Panc1 (cell line): ENCODE measurements at regions not wholly inside any gene's neighbourhood (a gene's known extent, or its start where the extent isn't known, plus 50 kb on each side); places are given as distances from the start of the nearest gene placed in this dataset.

Source experiments
- ATAC-seq: fragments of 200-7000 bp; cut with Tn5 transposase; 2 replicates; pipeline ENCODE4 v1.9.1; 2020; ENCODE audit warnings: mild to moderate bottlenecking, moderate library complexity
- BruUV-seq: library from RNA; stranded (reverse); fragments of 400-500 nt; replicated peaks from 2 replicates; lab custom pipeline; 2021; lab: Mats Ljungman, UMichigan
- CTCF ChIA-PET: fragments of 300-600 bp; sonication (Branson Sonifier 250); formaldehyde crosslinking; loops from one replicate; lab custom pipeline; 2022; ENCODE audit warnings: antibody characterized with exemption; lab: Charles Lee
- POLR2A ChIA-PET: fragments of 300-600 bp; sonication (Branson Sonifier 250); formaldehyde crosslinking; loops from one replicate; lab custom pipeline; 2022; ENCODE audit warnings: antibody characterized with exemption; lab: Charles Lee
- DNase-seq: peaks from one replicate; pipeline ENCODE4 v3.0.0-alpha.2; 2010; ENCODE audit warnings: low read depth, low spot score
- H3K27ac ChIP-seq: 2 replicates; pipeline ENCODE4 v1.5.1; 2011; ENCODE audit warnings: mild to moderate bottlenecking, low read length, inconsistent platforms
- H3K27me3 ChIP-seq: fragments of 200-500 bp; sonication (Bioruptor generic); 2 replicates; pipeline ENCODE4 v1.6.0; 2014; ENCODE audit warnings: low read length, inconsistent platforms; ENCODE audit not compliant: control insufficient read depth, insufficient read depth
- H3K36me3 ChIP-seq: fragments of 200-500 bp; sonication (Bioruptor generic); 2 replicates; pipeline ENCODE4 v1.5.1; 2014; ENCODE audit warnings: inconsistent platforms, mild to moderate bottlenecking, low read length, moderate library complexity; ENCODE audit not compliant: control insufficient read depth, insufficient read depth
- H3K4me1 ChIP-seq: 2 replicates; pipeline ENCODE4 v1.5.1; 2011; ENCODE audit warnings: inconsistent platforms, mild to moderate bottlenecking, low read length, moderate library complexity; ENCODE audit not compliant: control insufficient read depth, insufficient read depth
- H3K4me3 ChIP-seq, 2 experiments: 2 replicates each; pipeline ENCODE4 v1.5.1; 2011 to 2012; ENCODE audit warnings: low read depth in 2 of 2, low read length in 2 of 2, mild to moderate bottlenecking in 2 of 2, inconsistent platforms in 1 of 2, moderate library complexity in 1 of 2
- H3K9me3 ChIP-seq: fragments of 200-500 bp; sonication (Bioruptor generic); 2 replicates; pipeline ENCODE4 v1.5.1; 2014; ENCODE audit warnings: low read depth, mild to moderate bottlenecking, inconsistent platforms, low read length, moderate library complexity; ENCODE audit not compliant: control insufficient read depth, insufficient read depth
- POLR2AphosphoS5 ChIP-seq: IDR thresholded peaks from 2 replicates; pipeline ENCODE4 v1.6.1; 2012; ENCODE audit warnings: mild to moderate bottlenecking, low read depth, low read length, moderate library complexity
- SIN3A ChIP-seq: IDR thresholded peaks from 2 replicates; pipeline ENCODE4 v1.6.1; 2012; ENCODE audit warnings: low read depth, mild to moderate bottlenecking, low read length, moderate library complexity, borderline replicate concordance; ENCODE audit not compliant: insufficient read depth
- TCF7L2 ChIP-seq: IDR thresholded peaks from 2 replicates; pipeline ENCODE4 v1.6.1; 2011; ENCODE audit warnings: mild to moderate bottlenecking, low read depth, low read length, inconsistent platforms
- in situ Hi-C: cut with HindIII; loops from 2 replicates; pipeline ENCODE4 v1.10.0; 2016; ENCODE audit warnings: low sequenced_read_pairs, low pct_unique_long_range_greater_than_20kb
- intact Hi-C: fragments of 100-400 bp; cut with micrococcal nuclease; formaldehyde crosslinking; loops from one replicate; pipeline ENCODE4 v1.10.0; 2022; ENCODE audit not compliant: unreplicated experiment
- TF ChIP-seq, protein P1 (sequence below): fragments of 450-650 bp; IDR thresholded peaks from 2 replicates; pipeline ENCODE4 v1.5.1; 2017; ENCODE audit warnings: mild to moderate bottlenecking
- TF ChIP-seq, protein P2 (sequence below), 2 experiments: IDR thresholded peaks; 2 replicates each; pipeline ENCODE4 v1.6.1; 2011 to 2012; ENCODE audit warnings: low read depth in 2 of 2, control low read depth in 1 of 2, low read length in 1 of 2, mild to moderate bottlenecking in 1 of 2, moderate library complexity in 1 of 2; ENCODE audit not compliant: insufficient read depth in 1 of 2

DNA sequence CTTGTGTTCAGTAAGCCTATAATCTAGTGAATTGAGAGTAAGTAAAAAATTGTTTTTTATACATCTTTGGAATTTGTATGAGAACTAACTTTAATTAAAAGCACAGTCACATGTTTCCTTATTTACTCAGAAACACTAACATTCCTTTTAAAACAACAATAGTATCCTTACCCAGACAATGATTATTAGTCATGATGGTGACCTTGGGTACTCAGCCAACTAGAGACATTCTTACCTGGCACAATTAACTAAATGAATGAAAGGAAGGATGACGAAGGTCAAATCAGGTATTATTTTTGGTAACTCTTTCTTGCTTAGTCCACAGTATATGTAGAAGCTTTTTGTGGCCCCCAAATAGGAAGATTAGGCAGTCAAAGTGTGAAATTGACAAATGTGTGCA lies 901.0 kb downstream of the FAT4 start:
- DNase-seq (no peak), ATAC-seq (no peak)
- CTCF ChIA-PET: interaction anchor here (0.7 kb wide), 1 partner anchor 1263 kb away, joined by 3 read pairs; no protein-coding TSS in a partner anchor
- POLR2A ChIA-PET: no interaction called here
- Histone ChIP-seq H3K27ac (no peak overlapping the region), H3K27me3 (no peaks in the 10 kb centered on the region), H3K9me3 (no peaks in the 10 kb centered on the region), H3K4me1 (no peaks in the 10 kb centered on the region), H3K4me3 (no peak overlapping the region), H3K36me3 (no peaks in the 10 kb centered on the region)
- no TSS peak for BruUV-seq
- TF ChIP-seq, protein P1, sequence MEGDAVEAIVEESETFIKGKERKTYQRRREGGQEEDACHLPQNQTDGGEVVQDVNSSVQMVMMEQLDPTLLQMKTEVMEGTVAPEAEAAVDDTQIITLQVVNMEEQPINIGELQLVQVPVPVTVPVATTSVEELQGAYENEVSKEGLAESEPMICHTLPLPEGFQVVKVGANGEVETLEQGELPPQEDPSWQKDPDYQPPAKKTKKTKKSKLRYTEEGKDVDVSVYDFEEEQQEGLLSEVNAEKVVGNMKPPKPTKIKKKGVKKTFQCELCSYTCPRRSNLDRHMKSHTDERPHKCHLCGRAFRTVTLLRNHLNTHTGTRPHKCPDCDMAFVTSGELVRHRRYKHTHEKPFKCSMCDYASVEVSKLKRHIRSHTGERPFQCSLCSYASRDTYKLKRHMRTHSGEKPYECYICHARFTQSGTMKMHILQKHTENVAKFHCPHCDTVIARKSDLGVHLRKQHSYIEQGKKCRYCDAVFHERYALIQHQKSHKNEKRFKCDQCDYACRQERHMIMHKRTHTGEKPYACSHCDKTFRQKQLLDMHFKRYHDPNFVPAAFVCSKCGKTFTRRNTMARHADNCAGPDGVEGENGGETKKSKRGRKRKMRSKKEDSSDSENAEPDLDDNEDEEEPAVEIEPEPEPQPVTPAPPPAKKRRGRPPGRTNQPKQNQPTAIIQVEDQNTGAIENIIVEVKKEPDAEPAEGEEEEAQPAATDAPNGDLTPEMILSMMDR: no peak
- in situ Hi-C loops: no loop called here
- intact Hi-C loops: no loop called here

DNA sequence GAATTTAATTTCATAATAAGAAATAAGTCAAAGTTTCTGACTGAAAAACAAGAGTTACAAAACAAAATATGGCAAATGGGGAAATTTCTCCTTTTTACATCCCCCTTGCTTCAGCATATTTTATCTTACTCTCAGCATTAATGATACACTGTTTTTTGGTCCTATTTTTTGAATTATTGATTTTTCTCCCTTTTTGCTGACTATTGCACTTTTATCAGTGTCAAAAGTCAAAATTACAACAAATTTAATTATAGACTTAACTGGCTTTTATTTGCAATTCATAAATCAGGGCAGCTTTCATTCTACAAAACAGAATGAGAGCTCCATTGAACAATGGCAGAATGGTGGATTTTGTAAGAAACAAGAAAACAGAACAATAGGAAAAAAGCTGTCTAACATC lies 901.9 kb downstream of the FAT4 start:
- intact Hi-C loops: no loop called here
- Histone ChIP-seq H3K36me3 (no peaks in the 10 kb centered on the region), H3K4me1 (no peaks in the 10 kb centered on the region), H3K27me3 (no peaks in the 10 kb centered on the region), H3K4me3 (no peak overlapping the region), H3K27ac (no peak overlapping the region), H3K9me3 (no peaks in the 10 kb centered on the region)
- no peak for ATAC-seq
- no peak for DNase-seq
- POLR2A ChIA-PET: no interaction called here
- TF ChIP-seq TCF7L2 (no peak), POLR2AphosphoS5 (no peak)
- TF ChIP-seq, protein P1: no peak
- TF ChIP-seq, protein P2, sequence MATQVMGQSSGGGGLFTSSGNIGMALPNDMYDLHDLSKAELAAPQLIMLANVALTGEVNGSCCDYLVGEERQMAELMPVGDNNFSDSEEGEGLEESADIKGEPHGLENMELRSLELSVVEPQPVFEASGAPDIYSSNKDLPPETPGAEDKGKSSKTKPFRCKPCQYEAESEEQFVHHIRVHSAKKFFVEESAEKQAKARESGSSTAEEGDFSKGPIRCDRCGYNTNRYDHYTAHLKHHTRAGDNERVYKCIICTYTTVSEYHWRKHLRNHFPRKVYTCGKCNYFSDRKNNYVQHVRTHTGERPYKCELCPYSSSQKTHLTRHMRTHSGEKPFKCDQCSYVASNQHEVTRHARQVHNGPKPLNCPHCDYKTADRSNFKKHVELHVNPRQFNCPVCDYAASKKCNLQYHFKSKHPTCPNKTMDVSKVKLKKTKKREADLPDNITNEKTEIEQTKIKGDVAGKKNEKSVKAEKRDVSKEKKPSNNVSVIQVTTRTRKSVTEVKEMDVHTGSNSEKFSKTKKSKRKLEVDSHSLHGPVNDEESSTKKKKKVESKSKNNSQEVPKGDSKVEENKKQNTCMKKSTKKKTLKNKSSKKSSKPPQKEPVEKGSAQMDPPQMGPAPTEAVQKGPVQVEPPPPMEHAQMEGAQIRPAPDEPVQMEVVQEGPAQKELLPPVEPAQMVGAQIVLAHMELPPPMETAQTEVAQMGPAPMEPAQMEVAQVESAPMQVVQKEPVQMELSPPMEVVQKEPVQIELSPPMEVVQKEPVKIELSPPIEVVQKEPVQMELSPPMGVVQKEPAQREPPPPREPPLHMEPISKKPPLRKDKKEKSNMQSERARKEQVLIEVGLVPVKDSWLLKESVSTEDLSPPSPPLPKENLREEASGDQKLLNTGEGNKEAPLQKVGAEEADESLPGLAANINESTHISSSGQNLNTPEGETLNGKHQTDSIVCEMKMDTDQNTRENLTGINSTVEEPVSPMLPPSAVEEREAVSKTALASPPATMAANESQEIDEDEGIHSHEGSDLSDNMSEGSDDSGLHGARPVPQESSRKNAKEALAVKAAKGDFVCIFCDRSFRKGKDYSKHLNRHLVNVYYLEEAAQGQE (IDR thresholded peaks at IDR 0.05; ENCODE audit: insufficient read depth in 1 of 2, low read depth in 2 of 2, low read length in 1 of 2): no peak
- CTCF ChIA-PET: no interaction called here
- no TSS peak for BruUV-seq
- in situ Hi-C loops: no loop called here

DNA sequence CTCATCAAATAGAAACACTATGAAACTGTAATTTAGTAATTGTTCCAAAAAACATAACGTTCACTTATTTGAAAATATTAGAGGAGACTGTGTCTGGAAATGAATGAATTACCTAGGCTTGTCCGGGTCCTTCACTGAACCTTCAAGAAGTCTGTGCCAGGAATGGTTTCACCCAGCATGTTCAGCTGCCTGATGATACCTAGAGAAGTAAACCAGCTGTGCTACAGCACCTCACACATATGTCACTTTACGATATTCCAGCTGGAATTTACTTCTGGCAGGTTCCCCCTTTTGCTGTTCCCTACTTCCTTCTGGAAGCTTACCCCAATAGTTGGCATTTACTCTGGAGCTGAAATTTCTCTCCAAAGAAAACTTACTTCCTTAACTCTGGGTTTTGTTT lies 906.5 kb downstream of the FAT4 start:
- Histone ChIP-seq H3K36me3 (no peaks in the 10 kb centered on the region; the same call in 1 of the 2 replicates), H3K9me3 (no peaks in the 10 kb centered on the region), H3K4me1 (no peaks in the 10 kb centered on the region), H3K4me3 (no peak overlapping the region), H3K27me3 (no peaks in the 10 kb centered on the region), H3K27ac (no peak overlapping the region)
- ATAC-seq (no peak), DNase-seq (no peak)
- no TSS peak for BruUV-seq
- CTCF ChIA-PET: no interaction called here
- TF ChIP-seq TCF7L2: no peak
- no peak for TF ChIP-seq POLR2AphosphoS5
- TF ChIP-seq, protein P2 (IDR thresholded peaks at IDR 0.05; ENCODE audit: insufficient read depth in 1 of 2, low read depth in 2 of 2, low read length in 1 of 2): no peak
- no peak for TF ChIP-seq SIN3A
- TF ChIP-seq, protein P1: no peak
- POLR2A ChIA-PET: no interaction called here
- in situ Hi-C loops (no loop called here), intact Hi-C loops (loop anchor here (10.0 kb wide), 1 partner anchor 374 kb away; no protein-coding TSS in a partner anchor)
